PC-9 (cell line): ENCODE measurements at regions not wholly inside any gene's neighbourhood (a gene's known extent, or its start where the extent isn't known, plus 50 kb on each side); places are given as distances from the start of the nearest gene placed in this dataset.

Experiments
- BruUV-seq: library from RNA; stranded (reverse); fragments of 400-500 nt; replicated peaks from 2 replicates; lab custom pipeline; 2021; lab: Mats Ljungman, UMichigan
- CTCF ChIA-PET: fragments of 300-600 bp; sonication (Branson Sonifier 250); formaldehyde crosslinking; loops from one replicate; lab custom pipeline; 2022; ENCODE audit warnings: antibody characterized with exemption; lab: Charles Lee
- POLR2A ChIA-PET: fragments of 300-600 bp; sonication (Branson Sonifier 250); formaldehyde crosslinking; loops from one replicate; lab custom pipeline; 2022; ENCODE audit warnings: antibody characterized with exemption; ENCODE audit not compliant: unreplicated experiment; lab: Charles Lee
- DNase-seq, 2 experiments: peaks; one replicate each; pipeline versions ENCODE4 v3.0.0 to v3.0.0-alpha.2; 2015 to 2022; ENCODE audit warnings: mixed read lengths in 1 of 2
- H2AFZ ChIP-seq: fragments of 200-600 bp; sonication (generic); 2 replicates; pipeline ENCODE4 v1.8.1; 2017; ENCODE audit warnings: antibody characterized with exemption
- H3F3A ChIP-seq: fragments of 200-600 bp; sonication (generic); 2 replicates; pipeline ENCODE4 v1.8.1; 2017; ENCODE audit warnings: antibody characterized with exemption, mild to moderate bottlenecking, low read depth; ENCODE audit not compliant: insufficient read depth
- H3K27ac ChIP-seq: fragments of 200-600 bp; sonication (generic); 2 replicates; pipeline ENCODE4 v1.6.1; 2016; ENCODE audit warnings: mixed run types
- H3K27me3 ChIP-seq: fragments of 200-600 bp; sonication (generic); 2 replicates; pipeline ENCODE4 v1.6.1; 2016; ENCODE audit warnings: low read depth, mixed run types; ENCODE audit not compliant: insufficient read depth
- H3K36me3 ChIP-seq: fragments of 200-600 bp; sonication (generic); 2 replicates; pipeline ENCODE4 v1.6.1; 2016; ENCODE audit warnings: low read depth, mixed run types
- H3K4me1 ChIP-seq: fragments of 200-600 bp; sonication (generic); replicated peaks from 2 replicates; pipeline ENCODE4 v1.6.1; 2016; ENCODE audit warnings: mixed run types; ENCODE audit not compliant: insufficient read depth
- H3K4me2 ChIP-seq: fragments of 200-600 bp; sonication (generic); 2 replicates; pipeline ENCODE4 v1.6.1; 2017; ENCODE audit warnings: mixed run types
- H3K4me3 ChIP-seq: fragments of 200-600 bp; sonication (generic); 2 replicates; pipeline ENCODE4 v1.6.1; 2016; ENCODE audit warnings: mixed run types
- H3K79me2 ChIP-seq: fragments of 200-600 bp; sonication (generic); 2 replicates; pipeline ENCODE4 v1.6.1; 2017; ENCODE audit warnings: low read depth, mixed run types
- H3K9me2 ChIP-seq: fragments of 200-600 bp; sonication (generic); 2 replicates; pipeline ENCODE4 v1.8.1; 2017; ENCODE audit warnings: mild to moderate bottlenecking; ENCODE audit not compliant: insufficient read depth
- H3K9me3 ChIP-seq: fragments of 200-600 bp; sonication (generic); 2 replicates; pipeline ENCODE4 v1.8.1; 2016; ENCODE audit warnings: low read depth; ENCODE audit not compliant: insufficient read depth
- H4K20me1 ChIP-seq: fragments of 200-600 bp; sonication (generic); 2 replicates; pipeline ENCODE4 v1.8.1; 2017; ENCODE audit not compliant: insufficient read depth
- CTCF ChIP-seq: fragments of 200-600 bp; sonication (generic); conservative IDR thresholded peaks from 2 replicates; pipeline ENCODE4 v1.6.1; 2017; ENCODE audit warnings: mixed run types, antibody characterized with exemption, mild to moderate bottlenecking, moderate library complexity
- EZH2 ChIP-seq: fragments of 200-600 bp; sonication (generic); IDR thresholded peaks from 2 replicates; pipeline ENCODE4 v1.8.0; 2017; ENCODE audit warnings: antibody characterized with exemption, low read depth
- intact Hi-C: fragments of 100-400 bp; cut with micrococcal nuclease; formaldehyde crosslinking; loops from one replicate; pipeline ENCODE4 v1.10.0; 2022; ENCODE audit not compliant: unreplicated experiment

GRCh38 chr2:240254337-240255164 lies 114.1 kb upstream of the OTOS start:
- H3F3A ChIP-seq: peaks cover 20% of the 10 kb centered on the region
- H3K36me3 ChIP-seq: no peaks in the 10 kb centered on the region
- TF ChIP-seq CTCF (no peak), EZH2 (no peak)
- H3K4me3 ChIP-seq: no peak overlapping the region
- intact Hi-C loops: loop anchor here (5.0 kb wide), 1 partner anchor 313 kb away; the partner anchor contains the start of gene RNPEPL1
- H2AFZ ChIP-seq: no peak overlapping the region
- no peaks in the 10 kb centered on the region for H3K27me3 ChIP-seq
- no peaks in the 10 kb centered on the region for H3K9me2 ChIP-seq
- BruUV-seq: no TSS peak
- no peak overlapping the region for H3K27ac ChIP-seq
- ChIA-PET POLR2A (interaction anchor here (0.9 kb wide), 1 partner anchor 116 kb away, joined by 5 read pairs; no protein-coding TSS in a partner anchor), CTCF (interaction anchor here (0.8 kb wide), 1 partner anchor 201 kb away, joined by 20 read pairs; no protein-coding TSS in a partner anchor)
- H4K20me1 ChIP-seq: no peaks in the 10 kb centered on the region
- peak overlapping the region; percentile 68 for H3K4me2 ChIP-seq
- peaks cover 45% of the 10 kb centered on the region for H3K4me1 ChIP-seq
- no peaks in the 10 kb centered on the region for H3K79me2 ChIP-seq
- H3K9me3 ChIP-seq: no peaks in the 10 kb centered on the region
- DNase-seq: peak in 1 of 2 experiments; percentile 22

- Histone ChIP-seq H3K9me2 (no peaks in the 10 kb centered on the region), H3K79me2 (no peaks in the 10 kb centered on the region), H3K36me3 (no peaks in the 10 kb centered on the region), H2AFZ (no peak overlapping the region), H3K27ac (peak overlapping the region; percentile 61), H3F3A (peaks cover 20% of the 10 kb centered on the region), H3K4me2 (peak overlapping the region; percentile 68), H3K4me3 (peak overlapping the region; percentile 35; the same call in 1 of the 2 replicates), H3K4me1 (peaks cover 45% of the 10 kb centered on the region), H4K20me1 (no peaks in the 10 kb centered on the region), H3K9me3 (no peaks in the 10 kb centered on the region), H3K27me3 (no peaks in the 10 kb centered on the region)
- POLR2A ChIA-PET: interaction anchor here (0.5 to 1.4 kb wide), 2 partner anchors 20 to 115 kb away, joined by 4 to 7 read pairs; no protein-coding TSS in a partner anchor
- no TSS peak for BruUV-seq
- no peak for TF ChIP-seq CTCF
- TF ChIP-seq EZH2: no peak
- peak in 1 of 2 experiments; percentile 17 for DNase-seq
- CTCF ChIA-PET: interaction anchor here (0.8 kb wide), 1 partner anchor 200 kb away, joined by 20 read pairs; no protein-coding TSS in a partner anchor
- intact Hi-C loops: no loop called here
Measured at GRCh38 chr2:240255165-240255491, 114.7 kb upstream of the OTOS start.

- intact Hi-C loops: loop anchor here (1.0 kb wide), 5 partner anchors 23 to 200 kb away; partner anchors contain the start of gene GPC1
- CTCF ChIA-PET: interaction anchor here (0.8 to 1.1 kb wide), 2 partner anchors 23 to 200 kb away, joined by 8 to 20 read pairs; no protein-coding TSS in a partner anchor
Measured at GRCh38 chr2:240255811-240256703, 115.6 kb upstream of the OTOS start.

More at GRCh38 chr2:240255811-240256703, 115.6 kb upstream of the OTOS start:
- DNase-seq: peak; percentile 86 to 94
- peak overlapping the region; percentile 35; the same call in 1 of the 2 replicates for H3K4me3 ChIP-seq
- H3K79me2 ChIP-seq: no peaks in the 10 kb centered on the region
- no peaks in the 10 kb centered on the region for H3K9me3 ChIP-seq
- H3F3A ChIP-seq: peaks cover 20% of the 10 kb centered on the region
- TF ChIP-seq EZH2 (no peak), CTCF (no peak)
- H3K4me2 ChIP-seq: peak overlapping the region; percentile 68
- no TSS peak for BruUV-seq
- no peaks in the 10 kb centered on the region for H3K9me2 ChIP-seq
- peak overlapping the region; percentile 61 for H3K27ac ChIP-seq
- no peaks in the 10 kb centered on the region for H3K27me3 ChIP-seq
- H3K4me1 ChIP-seq: peaks cover 36% of the 10 kb centered on the region
- no peaks in the 10 kb centered on the region for H4K20me1 ChIP-seq
- no peaks in the 10 kb centered on the region for H3K36me3 ChIP-seq
- POLR2A ChIA-PET: interaction anchor here (0.5 to 1.4 kb wide), 9 partner anchors 21 to 605 kb away, joined by 3 to 7 read pairs (median 4); no protein-coding TSS in a partner anchor
- no peak overlapping the region for H2AFZ ChIP-seq
